ENCODE measurements at regions not wholly inside any gene's neighbourhood (a gene's known extent, or its start where the extent isn't known, plus 50 kb on each side); places are given as distances from the start of the nearest gene placed in this dataset.
"Not testable (repeated sequence)": the region's sequence is repeated elsewhere in the genome, so short reads cannot be mapped to it uniquely, and the experiment has no call there.

- H3K36me3 ChIP-seq (ENCODE audit: control insufficient read depth in 1 of 2, insufficient read depth in 2 of 2, low read length in 2 of 2) = no peaks in the 10 kb centered on the region
- no peak overlapping the region for H3K27ac ChIP-seq (ENCODE audit: low read length)
- no peaks in the 10 kb centered on the region for H3K4me1 ChIP-seq (ENCODE audit: control insufficient read depth in 1 of 2, insufficient read depth in 2 of 2, low read length in 2 of 2)
- H3K4me3 ChIP-seq (ENCODE audit: low read depth in 1 of 2, low read length in 2 of 2) = no peak overlapping the region
- no peaks in the 10 kb centered on the region for H3K9me3 ChIP-seq (ENCODE audit: control insufficient read depth in 1 of 2, low read length in 2 of 2)
- no peaks in the 10 kb centered on the region for H3K27me3 ChIP-seq (ENCODE audit: low read depth, low read length)
These were observed 870.0 kb upstream of the CDH9 start for GRCh38 chr5:27908341-27908740.

GRCh38 chr5:27906931-27907601, 868.7 kb upstream of the CDH9 start:
- no peaks in the 10 kb centered on the region for H3K36me3 ChIP-seq (ENCODE audit: control insufficient read depth in 1 of 2, insufficient read depth in 2 of 2, low read length in 2 of 2)
- no peak overlapping the region for H3K4me3 ChIP-seq (ENCODE audit: low read depth in 1 of 2, low read length in 2 of 2)
- H3K27ac ChIP-seq (ENCODE audit: low read length) = no peak overlapping the region
- H3K9me3 ChIP-seq (ENCODE audit: control insufficient read depth in 1 of 2, low read length in 2 of 2) = no peaks in the 10 kb centered on the region
- H3K4me1 ChIP-seq (ENCODE audit: control insufficient read depth in 1 of 2, insufficient read depth in 2 of 2, low read length in 2 of 2) = no peaks in the 10 kb centered on the region
- no peaks in the 10 kb centered on the region for H3K27me3 ChIP-seq (ENCODE audit: low read depth, low read length)

- Histone ChIP-seq H3K27me3 (ENCODE audit: low read depth, low read length) (no peaks in the 10 kb centered on the region), H3K4me1 (ENCODE audit: control insufficient read depth in 1 of 2, insufficient read depth in 2 of 2, low read length in 2 of 2) (no peaks in the 10 kb centered on the region), H3K9me3 (ENCODE audit: control insufficient read depth in 1 of 2, low read length in 2 of 2) (no peaks in the 10 kb centered on the region), H3K36me3 (ENCODE audit: control insufficient read depth in 1 of 2, insufficient read depth in 2 of 2, low read length in 2 of 2) (no peaks in the 10 kb centered on the region), H3K27ac (ENCODE audit: low read length) (no peak overlapping the region), H3K4me3 (ENCODE audit: low read depth in 1 of 2, low read length in 2 of 2) (no peak overlapping the region)
These were observed 868.1 kb upstream of the CDH9 start for GRCh38 chr5:27906481-27906880.

- Histone ChIP-seq H3K4me1 (ENCODE audit: control insufficient read depth in 1 of 2, insufficient read depth in 2 of 2, low read length in 2 of 2) (no peaks in the 10 kb centered on the region), H3K36me3 (ENCODE audit: control insufficient read depth in 1 of 2, insufficient read depth in 2 of 2, low read length in 2 of 2) (no peaks in the 10 kb centered on the region), H3K27me3 (ENCODE audit: low read depth, low read length) (no peaks in the 10 kb centered on the region)
These were observed 862.4 kb upstream of the CDH9 start for GRCh38 chr5:27900761-27901160.

GRCh38 chr5:27876071-27876470, 837.7 kb upstream of the CDH9 start:
- H3K4me1 ChIP-seq (ENCODE audit: control insufficient read depth in 1 of 2, insufficient read depth in 2 of 2, low read length in 2 of 2) = no peaks in the 10 kb centered on the region
- no peaks in the 10 kb centered on the region for H3K36me3 ChIP-seq (ENCODE audit: control insufficient read depth in 1 of 2, insufficient read depth in 2 of 2, low read length in 2 of 2)
- H3K27ac ChIP-seq (ENCODE audit: low read length) = no peak overlapping the region
- no peak overlapping the region for H3K4me3 ChIP-seq (ENCODE audit: low read depth in 1 of 2, low read length in 2 of 2)
- H3K27me3 ChIP-seq (ENCODE audit: low read depth, low read length) = no peaks in the 10 kb centered on the region
- peaks cover 0 to 3% of the 10 kb centered on the region in 2 donors for H3K9me3 ChIP-seq (ENCODE audit: control insufficient read depth in 1 of 2, low read length in 2 of 2)

More at GRCh38 chr5:27900761-27901160, 862.4 kb upstream of the CDH9 start:
- Histone ChIP-seq H3K9me3 (ENCODE audit: control insufficient read depth in 1 of 2, low read length in 2 of 2) (no peaks in the 10 kb centered on the region), H3K4me3 (ENCODE audit: low read depth in 1 of 2, low read length in 2 of 2) (no peak overlapping the region), H3K27ac (ENCODE audit: low read length) (no peak overlapping the region)

- no peaks in the 10 kb centered on the region for H3K36me3 ChIP-seq (ENCODE audit: control insufficient read depth in 1 of 2, insufficient read depth in 2 of 2, low read length in 2 of 2)
- peaks cover 0 to 3% of the 10 kb centered on the region in 2 donors for H3K9me3 ChIP-seq (ENCODE audit: control insufficient read depth in 1 of 2, low read length in 2 of 2)
- H3K4me3 ChIP-seq (ENCODE audit: low read depth in 1 of 2, low read length in 2 of 2) = no peak overlapping the region
- no peak overlapping the region for H3K27ac ChIP-seq (ENCODE audit: low read length)
- H3K4me1 ChIP-seq (ENCODE audit: control insufficient read depth in 1 of 2, insufficient read depth in 2 of 2, low read length in 2 of 2) = no peaks in the 10 kb centered on the region
- H3K27me3 ChIP-seq (ENCODE audit: low read depth, low read length) = no peaks in the 10 kb centered on the region
These were observed 836.8 kb upstream of the CDH9 start for GRCh38 chr5:27875148-27875547.

GRCh38 chr5:27868292-27868691, 829.9 kb upstream of the CDH9 start:
- no peak overlapping the region for H3K27ac ChIP-seq (ENCODE audit: low read length)
- H3K9me3 ChIP-seq (ENCODE audit: control insufficient read depth in 1 of 2, low read length in 2 of 2) = no peaks in the 10 kb centered on the region
- no peak overlapping the region for H3K4me3 ChIP-seq (ENCODE audit: low read depth in 1 of 2, low read length in 2 of 2)

GRCh38 chr5:27855491-27855890, 817.1 kb upstream of the CDH9 start:
- H3K36me3 ChIP-seq (ENCODE audit: control insufficient read depth in 1 of 2, insufficient read depth in 2 of 2, low read length in 2 of 2) = no peaks in the 10 kb centered on the region
- no peak overlapping the region for H3K4me3 ChIP-seq (ENCODE audit: low read depth in 1 of 2, low read length in 2 of 2)
- no peaks in the 10 kb centered on the region for H3K27me3 ChIP-seq (ENCODE audit: low read depth, low read length)
- H3K4me1 ChIP-seq (ENCODE audit: control insufficient read depth in 1 of 2, insufficient read depth in 2 of 2, low read length in 2 of 2) = no peaks in the 10 kb centered on the region
- no peak overlapping the region for H3K27ac ChIP-seq (ENCODE audit: low read length)
- H3K9me3 ChIP-seq (ENCODE audit: control insufficient read depth in 1 of 2, low read length in 2 of 2) = no peaks in the 10 kb centered on the region

More at GRCh38 chr5:27868292-27868691, 829.9 kb upstream of the CDH9 start:
- Histone ChIP-seq H3K36me3 (ENCODE audit: control insufficient read depth in 1 of 2, insufficient read depth in 2 of 2, low read length in 2 of 2) (no peaks in the 10 kb centered on the region), H3K4me1 (ENCODE audit: control insufficient read depth in 1 of 2, insufficient read depth in 2 of 2, low read length in 2 of 2) (no peaks in the 10 kb centered on the region), H3K27me3 (ENCODE audit: low read depth, low read length) (no peaks in the 10 kb centered on the region)

- no peak overlapping the region for H3K27ac ChIP-seq (ENCODE audit: low read length)
- H3K9me3 ChIP-seq (ENCODE audit: control insufficient read depth in 1 of 2, low read length in 2 of 2) = no peaks in the 10 kb centered on the region
- H3K4me1 ChIP-seq (ENCODE audit: control insufficient read depth in 1 of 2, insufficient read depth in 2 of 2, low read length in 2 of 2) = no peaks in the 10 kb centered on the region
- no peak overlapping the region for H3K4me3 ChIP-seq (ENCODE audit: low read depth in 1 of 2, low read length in 2 of 2)
- H3K36me3 ChIP-seq (ENCODE audit: control insufficient read depth in 1 of 2, insufficient read depth in 2 of 2, low read length in 2 of 2) = no peaks in the 10 kb centered on the region
- H3K27me3 ChIP-seq (ENCODE audit: low read depth, low read length) = no peaks in the 10 kb centered on the region
These were observed 816.0 kb upstream of the CDH9 start for GRCh38 chr5:27854243-27854852.

- Histone ChIP-seq H3K4me3 (ENCODE audit: low read depth in 1 of 2, low read length in 2 of 2) (no peak overlapping the region), H3K4me1 (ENCODE audit: control insufficient read depth in 1 of 2, insufficient read depth in 2 of 2, low read length in 2 of 2) (no peaks in the 10 kb centered on the region), H3K27me3 (ENCODE audit: low read depth, low read length) (no peaks in the 10 kb centered on the region), H3K36me3 (ENCODE audit: control insufficient read depth in 1 of 2, insufficient read depth in 2 of 2, low read length in 2 of 2) (no peaks in the 10 kb centered on the region), H3K9me3 (ENCODE audit: control insufficient read depth in 1 of 2, low read length in 2 of 2) (no peaks in the 10 kb centered on the region), H3K27ac (ENCODE audit: low read length) (no peak overlapping the region)
These were observed 806.9 kb upstream of the CDH9 start for GRCh38 chr5:27845248-27845647.

GRCh38 chr5:27836704-27837103, 798.3 kb upstream of the CDH9 start:
- H3K4me1 ChIP-seq (ENCODE audit: control insufficient read depth in 1 of 2, insufficient read depth in 2 of 2, low read length in 2 of 2); H3K27me3 ChIP-seq (ENCODE audit: low read depth, low read length); H3K9me3 ChIP-seq (ENCODE audit: control insufficient read depth in 1 of 2, low read length in 2 of 2); H3K27ac ChIP-seq (ENCODE audit: low read length); H3K36me3 ChIP-seq (ENCODE audit: control insufficient read depth in 1 of 2, insufficient read depth in 2 of 2, low read length in 2 of 2); H3K4me3 ChIP-seq (ENCODE audit: low read depth in 1 of 2, low read length in 2 of 2): not testable (repeated sequence)

- no peaks in the 10 kb centered on the region for H3K27me3 ChIP-seq (ENCODE audit: low read depth, low read length)
- H3K4me1 ChIP-seq (ENCODE audit: control insufficient read depth in 1 of 2, insufficient read depth in 2 of 2, low read length in 2 of 2) = no peaks in the 10 kb centered on the region
- no peak overlapping the region for H3K27ac ChIP-seq (ENCODE audit: low read length)
These were observed 794.5 kb upstream of the CDH9 start for GRCh38 chr5:27832886-27833285.

More at GRCh38 chr5:27832886-27833285, 794.5 kb upstream of the CDH9 start:
- Histone ChIP-seq H3K36me3 (ENCODE audit: control insufficient read depth in 1 of 2, insufficient read depth in 2 of 2, low read length in 2 of 2) (no peaks in the 10 kb centered on the region), H3K4me3 (ENCODE audit: low read depth in 1 of 2, low read length in 2 of 2) (no peak overlapping the region), H3K9me3 (ENCODE audit: control insufficient read depth in 1 of 2, low read length in 2 of 2) (no peaks in the 10 kb centered on the region)

Measured in muscle layer of duodenum (tissue), 2 donors.